Left lung (tissue), 4 donors: ENCODE measurements at regions not wholly inside any gene's neighbourhood (a gene's known extent, or its start where the extent isn't known, plus 50 kb on each side); places are given as distances from the start of the nearest gene placed in this dataset.
"Not testable (repeated sequence)": the region's sequence is repeated elsewhere in the genome, so short reads cannot be mapped to it uniquely, and the experiment has no call there.

ENCODE experiments used
- ATAC-seq: fragments of 200-7000 bp; cut with Tn5 transposase; one replicate; pipeline ENCODE4 v1.9.1; 2020; ENCODE audit warnings: moderate library complexity
- DNase-seq, 4 donors: peaks; one replicate each; pipeline ENCODE4 v3.0.0-alpha.2; 2013 to 2020
- H3K27ac ChIP-seq, 2 donors: fragments of 200-600 bp; sonication (generic) in 1 of 2; one replicate each; pipeline versions ENCODE4 v1.5.0 to v1.8.0; 2020 to 2021
- H3K27me3 ChIP-seq, 2 donors: fragments of 200-600 bp; sonication (generic) in 1 of 2; one replicate each; pipeline versions ENCODE4 v1.5.0 to v1.8.0; 2020 to 2021
- H3K36me3 ChIP-seq, 2 donors: fragments of 200-600 bp; sonication (generic) in 1 of 2; one replicate each; pipeline versions ENCODE4 v1.5.0 to v1.8.0; 2020 to 2021
- H3K4me1 ChIP-seq, 2 donors: fragments of 200-600 bp; one replicate each; pipeline ENCODE4 v1.8.0; 2021
- H3K4me3 ChIP-seq, 2 donors: fragments of 200-600 bp; sonication (generic) in 1 of 2; one replicate each; pipeline versions ENCODE4 v1.5.0 to v1.8.0; 2020 to 2021; ENCODE audit warnings: mild to moderate bottlenecking in 1 of 2
- H3K9me3 ChIP-seq, 2 donors: fragments of 200-600 bp; sonication (generic) in 1 of 2; one replicate each; pipeline versions ENCODE4 v1.5.0 to v1.8.0; 2020 to 2021
- intact Hi-C, 2 donors: fragments of 100-400 bp; cut with DNase I; formaldehyde crosslinking; loops; one replicate each; pipeline versions ENCODE4 v1.11.2 to v1.14.2; 2022
- donor health status: DM: no; HTN: yes; CAD: no.
- donor health status: DM: no; HTN: no; CAD: no.

- ATAC-seq, DNase-seq, H3K27me3 ChIP-seq, H3K4me1 ChIP-seq, intact Hi-C loops, H3K4me3 ChIP-seq, H3K36me3 ChIP-seq, H3K27ac ChIP-seq: not testable (repeated sequence)
- peaks cover 0 to 37% of the 10 kb centered on the region in 2 donors for H3K9me3 ChIP-seq
Observed at GRCh38 chr6:60574723-60575122, 1711.3 kb downstream of the KHDRBS2 start.

- H3K4me3 ChIP-seq, DNase-seq: not testable (repeated sequence)
Observed at GRCh38 chr6:60572607-60573006, 1713.4 kb downstream of the KHDRBS2 start.

DNA sequence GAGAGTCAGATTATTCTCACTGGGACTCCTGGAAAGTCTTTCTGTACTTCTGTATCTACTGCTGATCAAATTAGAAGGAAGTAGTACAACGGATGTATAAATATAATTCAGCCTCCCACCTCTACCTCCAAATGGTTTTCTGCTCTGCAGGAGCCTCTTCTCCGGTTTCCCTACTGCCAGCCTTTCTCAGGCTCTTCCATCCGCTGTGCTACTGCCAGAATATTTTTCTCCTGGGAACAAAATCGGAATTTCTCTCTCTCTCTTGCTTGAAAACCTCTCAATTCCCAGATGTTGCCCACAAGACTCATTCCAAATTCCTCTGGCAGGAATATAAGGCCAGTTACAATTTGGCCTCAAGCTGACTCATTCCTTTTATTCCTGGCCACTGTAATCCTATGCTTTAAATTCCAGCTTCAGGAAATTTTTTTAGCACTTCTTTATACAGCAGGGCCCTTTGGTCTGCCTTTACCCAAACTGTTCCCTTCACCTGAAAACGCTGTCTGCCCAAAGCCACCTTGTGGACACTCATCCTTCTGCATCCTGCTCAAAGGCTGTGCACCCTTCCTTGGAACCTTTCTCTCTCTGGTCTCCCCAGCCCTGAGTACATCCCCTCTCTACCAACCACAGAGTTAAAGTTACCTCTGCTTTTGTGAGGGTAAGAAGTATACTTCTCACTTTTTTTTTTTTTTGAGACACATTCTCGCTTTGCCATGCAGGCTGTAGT lies 1714.6 kb downstream of the KHDRBS2 start:
- intact Hi-C loops, H3K36me3 ChIP-seq, H3K27ac ChIP-seq, H3K27me3 ChIP-seq, H3K4me1 ChIP-seq, ATAC-seq, H3K4me3 ChIP-seq, DNase-seq: not testable (repeated sequence)
- peaks cover 0 to 17% of the 10 kb centered on the region in 2 donors for H3K9me3 ChIP-seq

More at GRCh38 chr6:60572607-60573006, 1713.4 kb downstream of the KHDRBS2 start:
- peak; percentile 44 for ATAC-seq
- intact Hi-C loops, H3K4me1 ChIP-seq, H3K36me3 ChIP-seq, H3K27ac ChIP-seq, H3K27me3 ChIP-seq: not testable (repeated sequence)
- H3K9me3 ChIP-seq = peaks cover 0 to 25% of the 10 kb centered on the region in 2 donors

DNA sequence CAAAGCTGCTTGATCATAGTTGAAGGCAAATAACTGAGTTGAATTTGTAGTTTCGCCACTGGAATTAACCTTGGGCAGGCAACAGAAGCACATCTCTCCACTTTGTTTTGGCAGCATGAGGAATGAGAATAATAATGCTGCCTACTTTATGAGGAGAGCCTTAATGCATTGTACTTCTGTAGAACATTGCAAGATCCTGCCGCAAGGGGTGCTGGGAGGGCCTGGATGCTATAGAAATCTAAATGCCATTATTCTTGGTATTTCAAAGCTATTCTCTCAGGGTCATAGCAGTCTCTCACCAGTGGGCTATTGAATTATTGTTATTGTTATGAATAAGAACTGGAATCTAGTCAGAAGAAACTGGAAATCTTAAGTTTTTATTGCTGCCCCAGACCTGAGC lies 1715.4 kb downstream of the KHDRBS2 start:
- H3K36me3 ChIP-seq, H3K27me3 ChIP-seq, intact Hi-C loops, DNase-seq, H3K27ac ChIP-seq, H3K4me1 ChIP-seq, ATAC-seq, H3K4me3 ChIP-seq: not testable (repeated sequence)
- H3K9me3 ChIP-seq = peaks cover 0 to 11% of the 10 kb centered on the region in 2 donors

DNA sequence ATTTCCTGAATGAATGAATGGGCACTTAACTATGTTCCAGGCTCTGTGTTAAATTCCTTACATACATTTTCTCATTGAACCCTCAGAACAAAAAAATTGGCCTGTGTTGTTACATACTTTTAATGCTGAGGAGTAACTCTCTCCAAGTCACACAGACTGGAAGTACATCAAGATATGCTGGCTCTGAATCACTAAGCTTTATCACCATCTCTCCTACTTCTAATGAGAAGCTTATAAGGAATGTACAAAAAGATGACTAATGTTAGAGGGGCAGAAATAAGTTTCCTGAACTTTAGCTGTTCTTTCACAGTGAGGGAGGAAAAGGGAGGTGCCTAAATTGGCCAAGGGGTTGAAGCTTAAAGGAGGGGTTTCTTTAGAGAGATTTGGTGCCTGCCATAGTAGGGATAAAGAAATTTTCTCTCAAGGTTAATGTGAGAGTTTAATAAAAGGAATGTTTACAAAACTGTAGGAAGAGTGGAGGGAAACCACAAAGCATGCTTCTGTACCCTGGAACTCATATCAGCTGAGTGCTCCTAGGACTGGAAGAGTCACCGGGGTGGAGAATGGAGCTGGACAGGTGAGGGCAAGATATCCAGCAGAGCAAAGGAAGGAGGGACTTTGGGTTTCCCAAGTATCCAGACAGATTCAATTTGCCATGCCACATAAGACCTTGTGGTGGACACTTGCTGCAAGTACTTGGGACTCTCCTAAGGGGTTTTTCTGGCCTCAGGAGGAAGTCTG lies 1718.4 kb downstream of the KHDRBS2 start:
- H3K9me3 ChIP-seq = peaks cover 0 to 12% of the 10 kb centered on the region in 2 donors
- H3K4me1 ChIP-seq, DNase-seq, intact Hi-C loops, H3K27ac ChIP-seq, H3K4me3 ChIP-seq, H3K27me3 ChIP-seq, H3K36me3 ChIP-seq: not testable (repeated sequence)
- ATAC-seq = peak; percentile 71

DNA sequence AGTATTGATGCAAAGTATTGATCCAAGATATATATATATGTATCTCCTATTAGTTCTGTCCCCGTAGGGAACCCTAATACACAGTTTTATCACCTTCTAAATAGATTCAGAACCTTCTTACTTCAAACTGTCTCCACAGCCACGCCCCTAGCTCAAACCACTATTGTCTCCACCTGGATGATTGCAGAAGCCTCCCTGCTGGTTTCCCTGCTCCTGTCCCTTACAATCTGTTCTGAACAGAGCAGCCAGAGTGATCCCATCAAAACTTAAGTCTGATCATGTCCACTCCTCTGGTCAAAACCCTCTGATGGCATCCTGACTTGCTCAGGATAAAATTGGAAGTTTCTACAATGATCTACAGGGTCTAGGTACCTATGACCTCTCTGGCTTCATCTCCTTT lies 1719.6 kb downstream of the KHDRBS2 start:
- H3K36me3 ChIP-seq, intact Hi-C loops, H3K27me3 ChIP-seq, ATAC-seq, H3K4me3 ChIP-seq, DNase-seq, H3K4me1 ChIP-seq, H3K27ac ChIP-seq: not testable (repeated sequence)
- H3K9me3 ChIP-seq = peaks cover 0 to 16% of the 10 kb centered on the region in 2 donors

DNA sequence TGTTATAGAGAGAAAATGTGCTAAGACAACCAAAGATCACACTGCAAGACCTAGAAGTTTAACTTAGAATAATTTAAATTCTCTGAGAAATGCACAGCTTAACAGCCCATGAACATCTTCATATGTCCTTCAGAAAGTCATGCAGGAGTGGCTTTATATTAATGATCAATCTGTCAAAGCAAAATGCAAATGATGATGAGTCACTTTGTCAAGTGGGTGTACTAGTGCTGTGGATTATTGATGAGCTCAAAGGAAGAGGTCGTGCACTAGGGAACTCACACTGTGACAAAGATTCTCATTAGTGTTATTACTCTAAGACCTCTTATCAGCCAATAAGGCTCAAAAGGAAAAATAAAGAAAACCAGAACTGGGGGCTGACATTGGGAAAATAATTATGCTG lies 1726.3 kb downstream of the KHDRBS2 start:
- DNase-seq, H3K36me3 ChIP-seq, intact Hi-C loops, H3K27me3 ChIP-seq, H3K27ac ChIP-seq, ATAC-seq, H3K4me1 ChIP-seq, H3K4me3 ChIP-seq: not testable (repeated sequence)
- H3K9me3 ChIP-seq = peaks cover 0 to 19% of the 10 kb centered on the region in 2 donors

DNA sequence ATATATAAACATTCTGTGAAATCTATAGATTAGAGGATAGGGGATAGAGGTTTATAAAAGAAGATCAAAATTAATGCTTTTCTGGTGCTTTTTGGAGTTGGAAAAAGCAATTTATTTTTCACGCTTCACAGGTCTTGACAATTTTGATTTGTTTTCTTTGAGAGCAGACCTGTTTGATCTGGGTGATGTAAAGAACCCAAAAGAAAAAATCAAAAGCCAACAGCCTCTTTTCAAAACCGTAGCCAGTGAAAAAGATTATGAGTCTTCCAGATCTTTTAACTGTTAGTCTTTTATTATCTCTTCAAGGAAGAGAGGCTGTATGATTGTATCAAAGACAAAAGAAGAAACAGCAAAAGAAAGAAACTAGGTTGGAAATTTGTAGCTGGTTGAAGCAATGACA lies 1738.7 kb downstream of the KHDRBS2 start:
- DNase-seq, H3K27me3 ChIP-seq, H3K9me3 ChIP-seq, H3K4me1 ChIP-seq, intact Hi-C loops, H3K4me3 ChIP-seq, H3K36me3 ChIP-seq, ATAC-seq, H3K27ac ChIP-seq: not testable (repeated sequence)

- H3K27ac ChIP-seq, DNase-seq, ATAC-seq, intact Hi-C loops, H3K27me3 ChIP-seq, H3K9me3 ChIP-seq, H3K4me3 ChIP-seq, H3K36me3 ChIP-seq, H3K4me1 ChIP-seq: not testable (repeated sequence)
Observed at GRCh38 chr6:60524770-60525169, 1761.3 kb downstream of the KHDRBS2 start.
